Heart right ventricle (tissue), 16 donors: ENCODE measurements at regions not wholly inside any gene's neighbourhood (a gene's known extent, or its start where the extent isn't known, plus 50 kb on each side); places are given as distances from the start of the nearest gene placed in this dataset.

Experiments used
- ATAC-seq, 8 donors: fragments of 200-7000 bp; cut with Tn5 transposase; one replicate each; pipeline ENCODE4 v1.9.1; 2020; ENCODE audit warnings: mild to moderate bottlenecking in 8 of 8, moderate library complexity in 8 of 8, moderate number of reproducible peaks in 1 of 8
- DNase-seq, 2 donors: peaks; one replicate each; pipeline ENCODE4 v3.0.0-alpha.2; 2020
- H3K27ac ChIP-seq, 10 donors: fragments of 200-600 bp; sonication (generic) in 2 of 10; one replicate each; pipeline versions ENCODE4 v1.5.0 to v1.8.0; 2020 to 2022; ENCODE audit warnings: mild to moderate bottlenecking in 3 of 10
- H3K27me3 ChIP-seq, 7 donors: fragments of 200-600 bp; one replicate each; pipeline ENCODE4 v1.8.0; 2021 to 2022; ENCODE audit warnings: mild to moderate bottlenecking in 2 of 7
- H3K36me3 ChIP-seq, 9 donors: fragments of 200-600 bp; sonication (generic) in 1 of 9; one replicate each; pipeline versions ENCODE4 v1.5.0 to v1.8.0; 2020 to 2022; ENCODE audit warnings: mild to moderate bottlenecking in 2 of 9
- H3K4me1 ChIP-seq, 9 donors: fragments of 200-600 bp; sonication (generic) in 1 of 9; one replicate each; pipeline versions ENCODE4 v1.5.0 to v1.8.0; 2020 to 2022; ENCODE audit warnings: mild to moderate bottlenecking in 4 of 9
- H3K4me3 ChIP-seq, 10 donors: fragments of 200-600 bp; sonication (generic) in 2 of 10; one replicate each; pipeline versions ENCODE4 v1.5.0 to v1.8.0; 2020 to 2022; ENCODE audit warnings: mild to moderate bottlenecking in 7 of 10, moderate library complexity in 2 of 10
- H3K9me3 ChIP-seq, 11 donors: fragments of 200-600 bp in 10 of 11; sonication (generic) in 2 of 11; one replicate each; pipeline versions ENCODE4 v1.5.0 to v1.8.0; 2013 to 2022; ENCODE audit warnings: mild to moderate bottlenecking in 2 of 11, control low read depth in 1 of 11, moderate library complexity in 1 of 11
- whole genome bisulfite sequencing, 2 donors: extraction: QIAGEN DNeasy Blood & Tissue Kit; methylation state at CpG; one replicate each; pipeline ENCODE4 v1.1.7; 2013; ENCODE audit warnings: inconsistent platforms in 1 of 2; 5-methylcytosine and 5-hydroxymethylcytosine counted together
- intact Hi-C, 10 donors: fragments of 100-400 bp; cut with DNase I; formaldehyde crosslinking; loops; one replicate each; pipeline versions ENCODE4 v1.11.1 to v1.14.2; 2022
- TF ChIP-seq, protein P1 (sequence below), 9 donors: fragments of 200-600 bp; sonication (generic) in 2 of 9; IDR thresholded peaks; one replicate each; pipeline versions ENCODE4 v1.5.0 to v1.8.0; 2021 to 2022; ENCODE audit warnings: antibody characterized with exemption in 9 of 9, mild to moderate bottlenecking in 5 of 9, moderate library complexity in 1 of 9
- donor health status: Arrhythmogenic right ventricular cardiomyopathy.
- donor health status: ischemic (EF 13 %, LVEDD 7.1; RV severe dilation, severe dysfunction).
- donor health status: healthy with polysubstance abuse.
- donor health status: DM: no; HTN: yes; CAD: no.
- donor health status: DM: no; HTN: no; CAD: no.
- donor health status: ischemic (EF 25% LVEDD 6.9; RV normal size, moderate dysfunction).
- donor health status: ischemic (EF 25% LVEDD 5.7; RV mildly dilated, moderate dysfunction).
- donor health status: healthy.
- donor health status: DM: yes; HTN: yes; CAD: no.
- donor health status: Ischemic cardiomyopathy.
- donor health status: ischemic (EF 35%, LVEDD 5.7; RV mildly dilated, moderate dysfunction).
- donor health status: nonischemic (EF 11% LVEDD 7.7; RV severe dilation, severe dysfunction).
- donor health status: DM: yes; HTN: yes; CAD: no.
- donor health status: PGD.
- donor health status: ischemic (EF 29% LVEDD 5.4; RV normal size, mild dysfunction).
- donor health status: nonischemic (EF 23%, LVEDD 6.1; RV moderate dilation, normal function).

DNA sequence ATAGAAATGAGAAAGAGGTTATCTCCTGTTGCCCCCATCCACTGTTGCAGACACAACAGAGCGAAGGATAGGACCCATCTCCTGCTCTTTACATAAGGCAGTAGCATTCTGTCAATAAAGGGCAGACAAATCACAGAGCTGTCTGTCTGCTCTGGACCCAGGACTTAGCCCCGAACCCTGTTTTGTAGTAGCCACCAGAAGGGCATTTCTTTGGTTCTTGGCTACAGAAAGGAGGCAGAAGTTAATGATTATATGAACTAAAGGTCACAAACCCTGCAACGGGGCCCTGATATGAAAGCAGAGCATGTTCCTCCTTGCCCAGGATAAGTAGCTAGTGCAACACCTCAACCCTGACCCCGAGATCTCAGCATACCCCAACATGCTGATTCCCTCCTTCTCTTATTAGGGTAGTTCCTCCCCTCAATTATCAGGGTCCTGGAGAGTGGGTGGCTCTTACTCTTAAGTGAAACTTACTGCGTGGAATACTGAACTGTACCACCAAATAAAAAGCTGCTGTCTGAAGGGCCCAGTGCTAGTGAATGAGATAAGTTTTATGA lies 680.4 kb upstream of the SPRY2 start:
- H3K9me3 ChIP-seq = peaks cover 0 to 22% (median 8%) of the 10 kb centered on the region in 11 donors
- 80 to 84% methylated on average over 5 of the region's 5 CpGs for WGBS, 2 donors
- H3K4me1 ChIP-seq = peaks cover 0 to 6% (median 0%) of the 10 kb centered on the region in 9 donors
- peaks cover 0 to 11% (median 0%) of the 10 kb centered on the region in 9 donors for H3K36me3 ChIP-seq
- no peak overlapping the region for H3K27ac ChIP-seq
- TF ChIP-seq, protein P1, sequence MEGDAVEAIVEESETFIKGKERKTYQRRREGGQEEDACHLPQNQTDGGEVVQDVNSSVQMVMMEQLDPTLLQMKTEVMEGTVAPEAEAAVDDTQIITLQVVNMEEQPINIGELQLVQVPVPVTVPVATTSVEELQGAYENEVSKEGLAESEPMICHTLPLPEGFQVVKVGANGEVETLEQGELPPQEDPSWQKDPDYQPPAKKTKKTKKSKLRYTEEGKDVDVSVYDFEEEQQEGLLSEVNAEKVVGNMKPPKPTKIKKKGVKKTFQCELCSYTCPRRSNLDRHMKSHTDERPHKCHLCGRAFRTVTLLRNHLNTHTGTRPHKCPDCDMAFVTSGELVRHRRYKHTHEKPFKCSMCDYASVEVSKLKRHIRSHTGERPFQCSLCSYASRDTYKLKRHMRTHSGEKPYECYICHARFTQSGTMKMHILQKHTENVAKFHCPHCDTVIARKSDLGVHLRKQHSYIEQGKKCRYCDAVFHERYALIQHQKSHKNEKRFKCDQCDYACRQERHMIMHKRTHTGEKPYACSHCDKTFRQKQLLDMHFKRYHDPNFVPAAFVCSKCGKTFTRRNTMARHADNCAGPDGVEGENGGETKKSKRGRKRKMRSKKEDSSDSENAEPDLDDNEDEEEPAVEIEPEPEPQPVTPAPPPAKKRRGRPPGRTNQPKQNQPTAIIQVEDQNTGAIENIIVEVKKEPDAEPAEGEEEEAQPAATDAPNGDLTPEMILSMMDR (IDR thresholded peaks at IDR 0.05) = no peak
- intact Hi-C loops = no loop called here
- H3K4me3 ChIP-seq = no peak overlapping the region
- no peaks in the 10 kb centered on the region for H3K27me3 ChIP-seq
- ATAC-seq (no peak), DNase-seq (no peak)

DNA sequence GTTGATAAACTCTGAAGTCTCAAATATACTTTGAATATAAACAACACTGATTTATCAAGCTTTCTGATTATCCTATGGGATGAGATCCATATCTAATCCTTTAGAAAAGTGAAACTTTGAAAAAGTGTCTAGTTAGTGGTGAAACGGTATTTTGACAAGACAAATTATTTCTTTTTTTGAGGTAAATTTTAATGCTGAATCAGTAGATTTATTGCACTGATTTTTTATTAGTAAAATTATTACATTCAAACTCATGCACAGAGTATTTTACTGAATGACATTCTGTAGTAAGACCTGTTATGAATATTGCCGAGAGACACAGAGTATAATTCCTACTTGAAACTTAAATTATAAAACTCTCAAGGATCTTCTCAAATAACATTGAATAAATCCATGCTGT lies 679.1 kb upstream of the SPRY2 start:
- H3K4me1 ChIP-seq = peaks cover 0 to 6% (median 0%) of the 10 kb centered on the region in 9 donors
- intact Hi-C loops = no loop called here
- TF ChIP-seq, protein P1 (IDR thresholded peaks at IDR 0.05) = no peak
- no peak overlapping the region for H3K4me3 ChIP-seq
- DNase-seq (no peak), ATAC-seq (no peak)
- peaks cover 0 to 31% (median 8%) of the 10 kb centered on the region in 11 donors for H3K9me3 ChIP-seq
- peaks cover 0 to 11% (median 0%) of the 10 kb centered on the region in 9 donors for H3K36me3 ChIP-seq
- no peak overlapping the region for H3K27ac ChIP-seq
- WGBS, 2 donors = 92 to 97% methylated on average over 2 of the region's 2 CpGs
- no peaks in the 10 kb centered on the region for H3K27me3 ChIP-seq

DNA sequence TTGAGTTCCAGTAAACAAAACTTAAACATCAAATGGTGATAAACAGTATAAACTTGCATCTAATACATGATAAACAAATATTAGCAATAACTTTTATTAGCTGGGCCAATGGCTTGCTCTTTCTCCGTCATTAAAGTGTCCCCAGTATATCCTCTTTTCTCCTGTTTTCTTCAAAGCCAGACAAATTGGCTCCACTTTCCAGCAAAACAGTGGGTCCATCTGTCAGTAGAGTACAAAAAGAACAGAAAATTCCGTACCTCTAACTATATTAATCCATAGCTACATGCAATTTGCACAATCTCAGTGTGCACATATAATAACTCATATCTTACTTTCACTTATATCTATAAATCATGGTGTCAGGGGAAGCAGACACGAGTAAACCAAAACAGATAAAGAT lies 678.0 kb upstream of the SPRY2 start:
- intact Hi-C loops = loop anchor here (5.0 to 10.0 kb wide), 7 partner anchors 42 to 1342 kb away; partner anchors contain the start of gene SPRY2 (in 8 of the 10)

DNA sequence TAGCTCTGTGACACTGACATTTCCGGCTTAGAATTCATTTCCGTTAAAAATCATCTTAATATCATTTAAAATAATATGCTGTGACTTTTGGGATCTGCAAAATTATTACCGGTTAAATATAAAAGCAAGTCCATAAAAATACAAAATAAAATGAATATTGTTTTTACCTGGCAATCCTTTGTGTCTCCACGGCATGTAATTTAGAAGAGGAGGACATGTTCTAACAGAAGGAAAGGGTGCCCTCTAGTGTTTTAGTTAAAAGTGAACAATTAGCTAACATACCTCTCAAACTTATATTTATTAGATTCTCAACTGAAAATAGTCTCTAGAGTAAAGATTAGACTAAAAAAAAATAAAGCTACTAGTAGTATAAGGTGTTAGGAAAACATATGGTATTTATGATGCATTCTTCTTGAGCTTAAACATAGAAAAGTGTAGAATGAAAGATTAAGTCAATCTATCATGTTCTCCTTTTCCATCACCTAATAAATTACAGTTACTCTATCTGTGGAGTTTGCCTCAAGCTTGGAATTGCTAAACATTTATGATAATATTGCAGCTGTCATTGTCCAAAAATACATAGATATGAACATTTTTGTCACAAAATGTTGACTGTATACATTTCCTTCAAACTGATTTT lies 676.7 kb upstream of the SPRY2 start:
- intact Hi-C loops = loop anchor here (2.0 to 10.0 kb wide), 8 partner anchors 39 to 1340 kb away; partner anchors contain the start of gene SPRY2 (in 8 of the 10)
- H3K4me1 ChIP-seq = peaks cover 0 to 6% (median 0%) of the 10 kb centered on the region in 9 donors
- H3K9me3 ChIP-seq = peaks cover 0 to 32% (median 8%) of the 10 kb centered on the region in 11 donors
- DNase-seq (no peak), ATAC-seq (peak in 4 of 8 donors; percentile 44 to 67 (median 49))
- H3K27ac ChIP-seq = no peak overlapping the region
- no peaks in the 10 kb centered on the region for H3K27me3 ChIP-seq
- H3K4me3 ChIP-seq = peak overlapping the region in 3 of 10 donors; percentile 10 to 28 (median 20)
- H3K36me3 ChIP-seq = peaks cover 0 to 11% (median 0%) of the 10 kb centered on the region in 9 donors
- WGBS, 2 donors = 17 to 25% methylated on average over 4 of the region's 4 CpGs
- TF ChIP-seq, protein P1 (IDR thresholded peaks at IDR 0.05) = peak; percentile 23 to 82 (median 68)

More for the DNA sequence above, 678.0 kb upstream of the SPRY2 start:
- H3K9me3 ChIP-seq = peaks cover 0 to 39% (median 8%) of the 10 kb centered on the region in 11 donors
- TF ChIP-seq, protein P1 (IDR thresholded peaks at IDR 0.05) = no peak
- 76 to 83% methylated on average over 3 of the region's 3 CpGs for WGBS, 2 donors
- peaks cover 0 to 11% (median 0%) of the 10 kb centered on the region in 9 donors for H3K36me3 ChIP-seq
- H3K27me3 ChIP-seq = no peaks in the 10 kb centered on the region
- no peak for DNase-seq
- H3K4me1 ChIP-seq = peaks cover 0 to 6% (median 0%) of the 10 kb centered on the region in 9 donors
- no peak overlapping the region for H3K27ac ChIP-seq
- ATAC-seq = no peak
- no peak overlapping the region for H3K4me3 ChIP-seq
